HG03108 (cell line): ENCODE measurements at regions not wholly inside any gene's neighbourhood (a gene's known extent, or its start where the extent isn't known, plus 50 kb on each side); places are given as distances from the start of the nearest gene placed in this dataset.

Experiments used
- ATAC-seq: cut with Tn5 transposase; IDR thresholded peaks from one replicate; pipeline ENCODE4 v1.9.1; 2021; ENCODE audit warnings: moderate library complexity; ENCODE audit not compliant: unreplicated experiment

DNA sequence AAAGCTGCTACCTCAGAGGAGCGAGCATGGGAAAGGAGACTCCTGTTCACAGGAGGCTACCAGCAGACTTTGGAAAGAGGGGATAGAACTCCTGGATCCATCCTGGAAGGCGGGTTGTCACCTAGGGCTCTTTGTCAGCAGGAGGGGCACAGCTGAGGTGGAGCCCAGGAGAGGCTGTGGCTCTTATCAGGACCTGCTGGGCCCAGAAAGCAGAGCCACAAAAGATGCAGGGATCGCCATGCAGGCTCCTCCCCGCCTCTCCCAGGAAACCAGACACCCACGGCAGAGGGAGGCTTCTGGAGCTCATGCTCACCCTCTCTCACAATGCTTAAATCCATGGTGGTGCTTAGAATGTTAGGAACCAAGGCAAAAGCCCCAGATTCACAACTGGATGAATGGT is 994.2 kb downstream of the UQCRFS1 start:
- ATAC-seq = no peak

DNA sequence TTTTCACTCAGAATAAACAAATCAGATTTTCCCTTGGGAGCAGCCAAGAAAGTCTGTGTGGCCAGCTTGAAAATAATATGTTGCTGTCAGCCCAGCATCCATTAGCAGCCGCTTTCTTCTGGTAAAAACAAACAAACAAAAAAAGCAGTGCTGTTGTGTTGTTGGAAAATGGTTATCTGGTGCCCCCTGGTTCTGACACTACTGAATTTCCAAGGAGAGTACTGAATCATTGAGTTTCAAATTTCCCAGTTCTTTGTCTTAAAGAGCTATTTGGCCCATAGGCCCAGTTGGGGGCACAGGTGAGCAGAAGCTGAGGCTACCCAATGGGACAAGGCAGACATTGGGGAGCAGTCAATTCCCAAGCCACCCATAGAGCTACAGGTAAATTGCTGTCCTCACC is 995.9 kb downstream of the UQCRFS1 start:
- no peak for ATAC-seq

DNA sequence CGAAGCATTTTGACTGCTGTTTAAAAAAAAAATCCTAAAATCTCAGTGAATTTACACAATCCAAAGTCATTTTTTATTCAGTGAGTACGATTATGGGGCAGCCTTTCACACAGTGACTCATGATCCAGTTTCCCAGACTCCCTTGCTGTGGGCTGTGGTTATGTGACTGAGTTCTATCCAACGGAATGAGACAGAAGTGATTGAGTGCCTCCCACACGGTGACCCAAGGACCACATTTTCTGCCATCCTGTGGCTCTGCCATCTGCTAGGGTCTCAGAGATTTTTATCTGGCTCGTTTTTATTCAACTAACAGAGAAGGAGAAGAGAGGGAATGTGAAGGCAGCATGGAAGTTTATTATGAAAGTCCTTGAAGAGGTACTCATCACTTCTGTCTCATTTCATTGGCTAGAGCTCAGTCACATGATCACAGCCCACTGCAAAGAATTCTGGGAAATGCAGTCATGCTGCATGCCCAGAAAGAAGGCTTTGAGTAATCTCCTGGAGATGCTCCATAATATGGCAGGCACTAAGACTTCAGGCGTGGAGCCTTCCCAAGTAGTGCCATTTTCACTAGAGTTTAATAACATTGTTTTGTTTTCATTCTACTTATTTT is 999.4 kb downstream of the UQCRFS1 start:
- ATAC-seq = no peak

DNA sequence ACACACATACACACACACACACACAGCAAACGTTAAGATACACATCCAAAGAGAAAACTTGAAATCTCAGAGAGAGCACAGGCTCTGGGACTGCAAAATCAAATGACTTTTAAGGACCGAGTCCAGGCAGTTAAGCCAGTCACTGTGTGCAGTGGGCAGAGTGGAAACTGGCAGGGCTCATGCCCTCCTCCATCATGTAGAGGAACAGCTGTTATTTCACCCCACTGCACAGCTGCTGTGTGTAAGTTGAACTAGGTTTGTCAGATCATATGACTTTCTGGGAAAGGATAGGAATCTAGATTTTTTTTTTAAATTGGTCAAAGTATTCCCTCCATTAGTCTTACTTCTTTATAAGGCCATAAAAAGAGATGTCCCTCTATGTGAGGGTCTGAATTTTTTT is 1002.1 kb downstream of the UQCRFS1 start:
- ATAC-seq = no peak

DNA sequence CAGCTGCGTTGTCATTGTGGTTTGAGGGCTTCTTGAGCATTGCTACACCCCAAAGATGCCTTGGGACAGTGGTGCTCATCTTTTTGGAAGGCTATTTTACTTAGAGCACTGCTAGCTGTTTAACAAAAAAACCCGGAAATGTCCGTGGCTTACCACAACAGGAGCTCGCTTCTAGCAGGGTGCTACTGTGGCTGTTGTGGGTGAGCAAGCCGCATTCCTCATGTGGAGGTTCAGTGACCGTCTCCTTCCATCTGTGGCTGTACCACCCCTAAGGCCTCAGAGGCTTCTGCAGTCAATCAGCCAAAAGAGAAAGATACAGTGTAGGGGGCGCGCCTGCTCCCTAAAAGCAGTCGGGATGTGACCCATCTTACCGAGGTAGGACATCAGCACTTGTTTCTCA is 1004.2 kb downstream of the UQCRFS1 start:
- no peak for ATAC-seq

DNA sequence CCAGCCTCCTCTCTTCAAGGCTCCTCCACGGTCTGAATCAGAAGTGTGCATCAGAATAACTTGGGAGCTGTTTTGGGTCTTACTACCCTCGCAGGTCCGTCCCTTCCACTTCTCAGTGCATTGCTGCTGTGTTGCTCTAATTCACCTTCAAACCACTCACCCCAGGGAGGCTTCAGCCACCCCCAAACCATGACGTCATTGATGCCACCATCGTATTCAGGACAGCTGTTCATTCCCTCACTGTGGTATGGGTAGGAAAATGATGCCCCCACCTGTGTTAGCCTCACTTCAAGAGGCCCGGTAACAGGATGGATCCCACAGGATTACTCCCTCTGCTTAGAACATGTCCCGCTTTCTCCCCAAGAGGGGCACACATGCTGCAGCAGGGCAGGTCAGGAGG is 1005.7 kb downstream of the UQCRFS1 start:
- ATAC-seq = no peak

DNA sequence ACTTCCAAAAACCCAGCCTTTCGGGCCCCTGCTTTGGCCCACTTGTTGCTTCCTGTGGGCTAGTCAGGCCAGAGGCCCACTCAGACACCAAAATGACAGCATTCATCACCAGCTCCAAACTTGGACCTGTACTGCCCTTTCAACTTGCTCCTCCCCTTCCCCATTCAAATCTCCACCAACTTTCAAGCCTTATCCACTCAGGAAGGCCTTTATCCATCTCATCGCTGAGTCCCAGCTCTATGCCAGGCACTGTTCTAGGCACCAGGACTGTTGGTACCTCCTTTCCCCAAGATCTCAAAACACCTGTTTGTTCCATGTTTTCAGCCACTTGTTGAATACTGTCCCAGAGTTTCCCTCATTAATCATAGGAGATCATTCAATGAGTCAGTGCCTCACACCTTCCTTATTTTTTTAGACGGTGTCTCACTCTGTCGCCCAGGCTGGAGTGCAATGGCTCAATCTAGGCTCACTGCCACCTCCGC is 1011.4 kb downstream of the UQCRFS1 start:
- no peak for ATAC-seq

DNA sequence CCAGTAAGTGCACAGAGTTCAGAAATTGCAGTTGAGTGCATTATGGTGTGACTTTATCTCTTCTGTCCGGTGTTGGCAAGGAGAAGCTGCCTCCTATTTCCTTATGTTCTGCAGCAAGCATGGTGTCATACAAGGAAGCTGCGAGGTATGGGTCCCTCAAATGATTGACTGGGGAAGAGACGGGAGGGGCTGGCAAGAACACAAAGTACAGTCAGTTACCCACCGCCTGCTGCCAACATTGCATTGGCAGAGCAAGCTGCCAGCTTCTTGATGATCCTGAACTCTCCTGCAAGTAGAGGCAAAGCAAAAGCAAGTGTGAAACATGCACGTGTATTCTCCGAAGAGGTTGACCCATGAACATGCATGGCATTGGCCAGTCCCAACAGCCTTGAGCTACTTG is 1013.6 kb downstream of the UQCRFS1 start:
- ATAC-seq = no peak

DNA sequence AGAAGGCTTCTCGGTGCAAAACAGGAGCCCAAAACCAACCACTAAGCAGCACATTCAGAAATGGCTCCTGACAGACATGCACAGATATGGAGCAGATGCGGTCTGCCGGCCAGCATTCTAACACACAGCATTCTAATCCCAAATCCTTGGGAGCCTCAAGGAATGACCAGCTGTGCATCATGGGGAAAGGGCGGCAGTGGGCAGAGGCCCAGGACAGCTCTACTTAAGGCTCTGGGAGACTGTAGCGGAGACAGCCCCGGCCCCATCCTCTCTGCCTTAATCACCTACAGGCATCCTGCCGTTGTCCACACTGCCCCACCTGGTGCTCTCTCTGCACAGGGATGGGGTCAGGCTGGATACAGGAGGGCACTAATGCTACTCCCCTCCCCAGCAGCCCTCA is 1016.0 kb downstream of the UQCRFS1 start:
- no peak for ATAC-seq

DNA sequence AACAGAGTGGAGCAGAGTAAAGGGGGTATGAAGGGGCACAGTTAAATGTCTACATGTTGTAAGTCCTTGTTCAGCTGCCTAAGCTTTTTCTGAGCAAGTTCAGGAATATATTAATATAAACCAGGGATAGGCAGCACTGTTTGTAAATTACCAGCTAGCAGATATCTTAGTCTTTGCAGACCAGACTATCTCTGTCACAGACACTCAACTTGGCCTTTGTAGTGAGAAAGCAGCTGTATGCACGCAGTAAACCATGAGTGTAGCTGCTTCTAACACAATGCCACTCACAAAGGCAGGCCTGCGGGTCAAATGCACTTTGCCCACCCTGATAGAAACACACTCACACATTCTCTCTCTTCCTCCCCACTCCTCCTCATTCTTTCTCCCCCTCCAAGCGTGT is 1016.9 kb downstream of the UQCRFS1 start:
- no peak for ATAC-seq

DNA sequence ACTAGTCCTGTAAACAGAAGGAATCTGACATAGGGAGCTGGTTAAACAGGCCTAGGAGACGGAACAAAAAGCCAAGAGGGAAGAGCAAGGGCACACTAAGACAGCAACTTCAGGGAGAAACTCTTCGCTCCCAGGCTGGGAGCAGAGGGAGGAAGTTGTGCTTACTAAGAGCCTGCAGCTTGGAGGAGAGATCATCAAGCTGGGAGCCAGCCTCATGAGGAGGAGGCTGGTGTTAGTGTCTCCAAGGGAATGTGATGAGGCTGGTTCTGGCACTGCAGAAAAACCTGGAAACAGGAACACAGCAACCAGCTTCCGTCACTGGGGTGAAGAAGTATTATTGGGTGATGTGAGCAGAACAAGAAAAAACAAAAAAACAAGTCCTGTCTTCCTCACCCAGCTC is 1027.3 kb downstream of the UQCRFS1 start:
- ATAC-seq = no peak

DNA sequence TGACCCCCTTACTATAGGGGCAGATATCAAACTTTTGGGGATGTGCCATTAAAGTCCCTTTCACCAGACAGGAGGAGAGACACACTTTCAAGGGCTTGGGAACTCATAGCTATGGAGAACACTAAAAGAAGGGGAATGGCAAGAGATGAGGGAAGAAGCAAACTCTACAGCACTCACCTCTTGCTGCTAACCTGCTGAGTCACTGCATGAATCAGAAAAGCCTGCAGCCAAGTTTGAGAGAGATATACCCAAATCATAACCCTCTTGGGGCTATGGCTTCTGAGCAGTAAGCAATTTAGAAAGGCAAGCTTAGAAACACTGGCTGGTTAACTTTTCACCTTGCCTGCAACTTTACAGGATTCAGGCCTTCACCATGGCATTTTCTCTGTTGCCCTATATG is 1028.0 kb downstream of the UQCRFS1 start:
- no peak for ATAC-seq

DNA sequence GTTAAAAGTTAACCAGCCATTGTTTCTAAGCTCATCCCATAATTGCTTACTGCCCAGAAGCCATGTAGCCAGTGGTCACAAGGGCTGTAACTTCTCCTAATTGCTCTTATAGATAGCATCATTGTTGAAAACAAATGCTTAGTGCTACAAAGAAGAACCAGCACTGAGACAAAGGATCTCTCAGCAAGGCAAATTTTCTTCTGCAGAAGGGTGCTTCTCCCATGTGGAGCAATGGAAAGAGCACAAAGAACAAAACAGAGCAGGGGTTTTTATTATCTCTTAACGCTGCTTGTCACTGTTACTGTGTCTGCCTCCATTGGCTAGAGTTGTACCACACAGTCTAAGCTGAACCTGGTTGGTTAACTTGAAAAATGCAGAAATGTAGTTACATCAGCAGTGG is 1036.8 kb downstream of the UQCRFS1 start:
- ATAC-seq = no peak

DNA sequence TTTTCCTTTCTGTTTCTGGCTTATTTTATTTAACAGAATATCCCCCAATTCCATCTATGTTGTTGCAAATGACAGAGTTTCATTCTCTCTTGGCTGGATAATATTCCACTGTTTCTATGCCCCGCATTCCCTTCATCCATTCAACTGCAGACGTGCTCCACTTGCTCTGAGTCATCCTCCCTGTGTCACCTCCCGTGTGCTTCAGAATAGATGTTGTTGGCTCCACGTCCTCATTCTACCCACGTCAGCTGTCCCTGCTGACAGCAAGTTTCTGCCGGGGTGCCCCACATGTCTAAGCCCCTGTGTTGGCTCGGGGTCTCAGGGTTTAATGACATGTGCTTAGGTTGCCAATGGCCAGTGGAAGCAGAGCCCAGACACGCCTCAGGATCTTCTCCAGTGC is 1041.0 kb downstream of the UQCRFS1 start:
- ATAC-seq = no peak

DNA sequence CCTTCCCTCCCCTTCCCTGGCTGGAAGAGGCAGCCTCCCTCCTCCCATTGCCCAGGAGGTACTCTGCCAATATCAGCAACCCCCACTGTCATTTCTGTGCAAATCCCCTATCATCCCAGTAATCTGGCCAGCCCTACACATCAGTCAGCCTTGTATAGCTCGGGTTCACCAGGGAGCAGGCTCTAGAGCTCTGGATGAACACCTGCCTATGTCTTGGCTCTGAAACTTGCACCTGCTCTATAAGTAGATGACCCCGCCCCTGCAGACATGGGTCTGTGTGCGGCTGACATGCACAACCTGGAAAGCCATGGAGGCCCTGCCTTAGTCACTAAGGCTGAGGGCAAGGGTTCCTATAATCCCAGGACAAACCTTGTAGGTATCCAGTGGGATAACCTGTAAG is 1042.9 kb downstream of the UQCRFS1 start:
- ATAC-seq = no peak

DNA sequence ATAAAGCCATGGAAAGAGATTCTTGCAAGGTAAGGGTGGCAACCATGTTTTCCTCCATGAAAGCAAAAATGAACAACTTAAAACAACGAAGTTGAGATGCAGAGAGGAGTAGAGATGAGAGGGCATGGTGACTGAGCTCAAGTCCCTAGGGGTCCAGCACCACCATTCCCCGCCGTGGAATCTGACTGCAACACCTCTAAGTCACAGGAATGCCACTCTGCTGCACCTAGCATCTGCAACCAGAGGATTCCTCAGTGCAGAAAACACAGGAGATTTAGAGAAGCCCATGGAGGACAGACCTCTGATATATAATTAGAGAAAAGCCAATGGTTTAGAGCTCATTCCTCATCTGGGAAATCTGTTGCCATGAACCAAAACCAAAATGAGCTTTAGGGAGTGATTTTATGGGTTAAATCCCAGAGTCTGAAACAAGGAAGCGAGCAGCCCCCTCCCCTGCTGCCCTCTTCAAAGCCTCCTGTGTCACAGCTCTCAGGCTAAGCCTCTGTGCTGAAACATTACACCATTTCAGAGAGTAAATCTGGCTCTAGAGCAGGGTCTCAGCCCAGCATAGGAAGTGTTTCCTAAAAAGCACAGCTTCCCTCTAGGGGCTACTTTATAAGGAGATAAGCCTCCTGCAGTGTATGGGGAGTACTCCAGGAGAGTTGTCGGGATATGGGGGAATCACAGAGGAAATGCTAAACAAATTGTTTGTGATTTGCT is 1043.6 kb downstream of the UQCRFS1 start:
- ATAC-seq = no peak

DNA sequence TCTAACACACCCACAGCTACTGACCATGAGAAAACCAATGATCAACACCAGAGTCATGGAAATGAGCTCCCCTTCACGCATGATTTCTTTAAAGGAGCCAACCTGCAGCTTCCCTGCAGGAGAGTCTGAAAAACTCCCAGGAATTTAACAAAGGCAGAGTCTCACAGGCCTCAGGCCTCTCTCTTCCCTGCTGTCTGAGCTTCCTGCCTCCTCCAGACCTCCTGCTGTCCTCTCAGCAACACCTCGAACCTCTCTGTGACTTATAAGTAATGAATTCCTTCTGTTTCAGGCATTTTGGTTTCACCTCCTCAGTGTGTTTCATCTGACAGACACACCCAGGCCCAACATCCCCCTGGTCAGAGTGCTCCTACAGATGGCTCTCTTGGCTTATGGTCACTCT is 1044.4 kb downstream of the UQCRFS1 start:
- no peak for ATAC-seq

DNA sequence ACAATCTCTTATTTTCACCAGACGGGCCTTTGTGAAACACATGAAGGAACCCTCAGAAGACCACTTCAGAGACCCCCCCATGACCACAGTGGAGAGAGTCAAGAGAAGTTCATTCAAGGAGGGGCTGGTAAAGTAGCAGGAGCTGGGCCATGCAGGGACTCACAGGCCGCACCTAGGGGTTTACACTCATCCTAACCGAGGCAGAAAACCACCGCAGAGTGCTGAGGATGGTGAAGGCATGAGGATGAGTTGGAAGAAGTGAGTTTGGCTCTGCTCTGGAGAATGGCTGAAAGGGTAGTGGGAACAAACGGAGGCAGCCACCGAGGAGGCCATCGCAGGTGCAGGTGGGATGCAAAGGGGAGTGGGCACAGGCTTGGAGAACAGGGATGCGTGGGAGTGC is 1046.9 kb downstream of the UQCRFS1 start:
- no peak for ATAC-seq

DNA sequence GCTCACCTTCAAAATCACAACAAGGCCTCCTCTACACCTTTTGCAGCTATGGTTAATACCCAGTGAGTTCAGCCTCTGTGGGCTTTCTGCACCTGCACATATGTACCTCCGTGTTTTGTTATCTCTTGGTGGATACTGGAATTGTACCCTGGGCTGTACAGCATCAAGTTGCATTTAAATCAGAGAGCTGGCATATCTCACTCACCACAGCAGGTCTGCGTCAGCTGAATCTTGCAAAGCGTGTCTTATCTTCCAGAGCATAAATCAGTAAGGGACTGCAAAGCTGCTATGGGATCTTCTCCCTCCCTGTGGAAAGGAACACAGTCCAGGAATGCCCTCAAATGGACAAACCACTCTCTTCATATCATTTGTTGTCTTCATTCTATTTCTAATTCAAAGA is 1048.7 kb downstream of the UQCRFS1 start:
- no peak for ATAC-seq

DNA sequence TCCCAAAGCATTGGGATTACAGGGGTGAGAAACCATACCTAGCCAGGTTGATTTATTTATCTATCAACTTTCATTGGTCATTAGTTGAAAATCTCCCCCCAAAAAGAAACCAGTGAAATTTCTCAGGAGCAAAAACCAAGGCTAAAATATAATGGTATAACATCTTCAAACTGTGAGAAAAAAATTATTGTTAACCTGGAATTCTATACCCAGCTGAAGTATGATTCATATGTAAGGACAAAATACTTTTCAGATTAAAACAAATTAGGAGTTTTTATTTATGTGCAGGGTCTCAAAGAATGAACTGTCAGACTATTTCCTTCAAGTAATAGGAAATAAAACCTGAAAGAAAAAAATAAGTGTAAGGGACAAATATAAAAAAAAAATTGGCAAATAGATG is 1053.9 kb downstream of the UQCRFS1 start:
- no peak for ATAC-seq

DNA sequence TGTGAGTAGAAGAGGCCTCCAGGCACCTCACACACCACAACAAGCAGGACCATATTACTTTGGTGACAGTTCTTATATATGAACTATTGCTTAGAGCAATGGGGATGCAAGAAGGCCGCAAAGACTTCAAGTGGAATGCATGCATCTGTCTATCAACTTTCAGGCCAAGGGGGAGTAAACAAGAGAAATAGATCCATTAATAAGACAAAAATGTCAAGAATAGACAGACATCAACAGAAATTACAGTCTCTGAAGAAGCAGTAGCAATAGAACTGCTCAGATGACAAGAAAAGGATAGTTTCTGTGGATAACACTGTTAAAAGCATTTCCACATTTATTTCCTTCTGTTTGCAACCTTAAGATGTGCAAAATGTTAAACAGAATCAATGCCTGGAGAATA is 1057.7 kb downstream of the UQCRFS1 start:
- ATAC-seq = no peak

DNA sequence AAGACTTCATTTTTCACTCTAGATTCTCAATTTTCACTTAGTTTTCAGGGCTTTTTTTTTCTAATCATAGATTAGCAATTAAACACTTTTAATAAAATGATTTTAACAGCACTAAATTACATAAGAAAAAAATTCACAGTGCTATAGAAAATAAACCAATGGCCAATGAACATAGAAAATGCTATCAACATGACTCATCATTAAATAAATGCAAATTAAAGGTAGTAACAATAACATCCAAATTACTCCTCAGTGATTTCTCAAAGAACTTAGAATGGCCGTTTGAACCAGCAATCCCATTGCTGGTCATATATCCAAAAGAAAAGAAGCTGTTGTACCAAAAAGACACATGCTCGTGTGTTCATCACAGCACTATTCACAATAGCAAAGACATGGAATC is 1058.9 kb downstream of the UQCRFS1 start:
- ATAC-seq = no peak

DNA sequence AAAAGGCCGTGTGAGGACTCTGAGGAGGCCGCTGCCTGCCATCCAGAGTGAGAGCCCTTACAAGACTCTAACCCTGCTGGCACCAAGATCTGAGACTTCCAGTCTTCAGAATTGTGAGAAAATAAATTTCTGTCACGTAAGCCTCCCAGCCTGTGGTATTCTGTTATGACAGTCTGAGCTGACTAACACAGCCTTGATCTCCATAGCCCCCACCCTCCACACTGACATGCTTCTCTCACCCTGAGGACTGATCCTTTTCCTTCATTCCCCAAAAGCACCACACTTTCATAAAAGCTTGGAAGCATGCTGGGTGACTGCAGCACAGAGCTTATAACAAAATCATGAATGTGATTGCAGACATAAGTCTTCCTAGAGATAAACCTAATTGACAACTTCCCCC is 1059.8 kb downstream of the UQCRFS1 start:
- ATAC-seq = no peak
